GM21526 (cell line): ENCODE measurements at regions not wholly inside any gene's neighbourhood (a gene's known extent, or its start where the extent isn't known, plus 50 kb on each side); places are given as distances from the start of the nearest gene placed in this dataset.

ENCODE experiments used
- ATAC-seq: cut with Tn5 transposase; IDR thresholded peaks from one replicate; pipeline ENCODE4 v1.9.1; 2021; ENCODE audit warnings: moderate library complexity; ENCODE audit not compliant: unreplicated experiment, low FRiP score

DNA sequence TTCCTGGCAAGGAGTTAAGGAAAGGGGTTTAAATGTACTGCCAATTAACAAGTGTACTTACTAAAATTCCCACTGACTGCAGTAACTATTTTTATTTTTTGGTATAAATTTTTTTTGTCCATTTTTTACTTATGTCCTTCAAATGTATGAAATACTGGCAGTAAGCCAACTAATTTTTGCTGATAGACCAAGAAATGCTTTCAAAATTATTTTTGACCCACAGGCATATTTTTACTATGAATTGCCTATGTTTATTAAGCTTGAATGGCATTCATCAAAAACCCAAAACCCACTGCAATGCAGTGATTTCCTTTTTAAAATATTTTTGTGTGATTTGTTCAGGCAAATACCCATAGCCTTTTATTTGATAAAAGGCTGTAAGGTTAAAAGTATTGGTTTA lies 560.1 kb downstream of the UTRN start:
- ATAC-seq = no peak

GRCh38 chr6:144847916-144848315 lies 562.8 kb downstream of the UTRN start:
- ATAC-seq = no peak

DNA sequence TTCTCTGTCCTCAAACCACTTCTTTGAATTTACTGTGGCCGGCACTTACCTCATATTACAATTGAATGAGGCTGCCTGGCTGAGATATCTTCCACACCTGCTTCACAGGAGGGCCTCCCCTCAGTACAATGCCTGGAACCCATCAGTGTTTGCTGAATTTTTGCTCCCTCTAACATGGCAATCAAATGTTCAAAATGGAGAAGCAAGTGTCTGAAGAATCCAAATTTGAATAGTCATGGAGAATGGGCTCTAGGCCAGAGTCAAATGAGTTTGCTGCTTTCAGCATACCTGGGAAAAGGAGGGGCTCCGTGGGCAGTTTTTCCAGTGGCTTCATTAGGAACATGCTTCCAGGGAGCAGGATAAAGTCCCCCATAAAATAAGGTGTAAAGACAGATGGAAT lies 564.8 kb downstream of the UTRN start:
- no peak for ATAC-seq

GRCh38 chr6:144853603-144854002 lies 568.5 kb downstream of the UTRN start:
- no peak for ATAC-seq

DNA sequence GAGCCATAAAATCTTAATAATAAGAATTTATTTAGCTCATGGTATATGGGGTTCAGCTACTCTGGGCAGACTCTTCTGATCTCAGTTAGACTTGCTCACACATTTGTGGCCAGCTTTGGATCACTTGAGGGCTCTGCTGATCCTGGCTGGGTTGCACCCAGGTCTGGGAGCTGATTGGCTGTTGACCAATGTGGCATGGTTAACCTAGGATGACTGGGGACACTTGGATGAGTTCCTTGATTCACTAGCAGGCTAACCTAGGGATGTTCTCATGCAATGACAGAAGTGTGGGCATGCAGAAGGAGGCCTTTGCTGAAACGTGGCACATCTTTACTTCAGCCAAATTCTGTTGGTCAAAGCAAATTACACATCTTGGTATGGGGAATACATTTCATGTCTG lies 569.5 kb downstream of the UTRN start:
- ATAC-seq = no peak

GRCh38 chr6:144855375-144855774 lies 570.2 kb downstream of the UTRN start:
- no peak for ATAC-seq

DNA sequence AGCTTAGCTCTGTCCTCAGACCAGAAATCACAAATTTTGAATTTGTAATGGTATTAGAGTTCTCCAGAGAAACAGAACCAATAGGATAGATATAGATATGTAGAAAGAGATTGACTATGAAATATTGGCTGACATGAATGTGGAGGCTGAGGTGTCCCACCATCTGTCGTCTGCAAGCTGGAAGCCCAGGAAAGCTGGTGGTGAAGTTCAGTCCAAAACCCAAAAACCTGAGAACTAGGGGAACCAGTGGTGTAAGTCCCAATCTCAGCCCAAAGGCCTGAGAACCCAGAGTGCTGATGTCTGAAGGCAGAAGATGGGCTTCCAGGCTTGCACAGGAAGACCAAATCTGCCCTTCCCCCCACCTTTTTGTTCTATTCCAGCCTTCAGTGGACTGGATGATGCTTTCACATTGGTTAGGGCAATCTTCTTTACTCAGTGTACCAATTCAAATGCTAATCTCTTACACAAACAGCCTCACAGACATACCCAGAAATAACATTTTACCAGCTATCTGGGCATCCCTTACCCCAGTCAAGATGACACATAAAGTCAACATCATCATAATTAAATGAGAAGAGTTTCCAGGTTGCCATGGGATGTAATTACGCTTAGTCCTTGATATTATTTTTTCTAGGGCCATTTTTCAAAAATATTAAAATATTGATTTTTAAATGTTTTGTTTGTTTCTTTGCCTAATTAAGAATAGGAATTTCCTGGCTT lies 570.8 kb downstream of the UTRN start:
- ATAC-seq = no peak

DNA sequence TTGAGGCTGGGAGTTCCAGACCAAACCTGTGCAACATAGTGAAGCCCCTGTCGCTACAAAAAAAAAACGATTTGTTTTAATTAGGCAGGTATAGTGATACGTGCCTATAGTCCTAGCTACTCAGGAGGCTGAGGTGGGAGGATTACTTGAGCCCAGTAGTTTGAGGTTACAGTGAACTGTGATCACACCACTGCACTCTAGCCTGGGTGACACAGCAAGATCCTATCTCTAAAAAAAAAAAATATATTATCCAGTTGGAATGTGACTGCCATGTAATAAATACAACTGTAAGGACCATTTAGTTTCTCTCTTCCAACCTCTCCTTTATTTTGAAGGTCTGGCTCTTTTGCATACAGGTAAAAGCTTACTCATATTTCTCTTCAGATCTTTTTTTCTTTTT lies 571.5 kb downstream of the UTRN start:
- ATAC-seq = no peak

- ATAC-seq = no peak
Measured at GRCh38 chr6:144857086-144857485, 572.0 kb downstream of the UTRN start.

GRCh38 chr6:144862769-144863168 lies 577.6 kb downstream of the UTRN start:
- no peak for ATAC-seq

DNA sequence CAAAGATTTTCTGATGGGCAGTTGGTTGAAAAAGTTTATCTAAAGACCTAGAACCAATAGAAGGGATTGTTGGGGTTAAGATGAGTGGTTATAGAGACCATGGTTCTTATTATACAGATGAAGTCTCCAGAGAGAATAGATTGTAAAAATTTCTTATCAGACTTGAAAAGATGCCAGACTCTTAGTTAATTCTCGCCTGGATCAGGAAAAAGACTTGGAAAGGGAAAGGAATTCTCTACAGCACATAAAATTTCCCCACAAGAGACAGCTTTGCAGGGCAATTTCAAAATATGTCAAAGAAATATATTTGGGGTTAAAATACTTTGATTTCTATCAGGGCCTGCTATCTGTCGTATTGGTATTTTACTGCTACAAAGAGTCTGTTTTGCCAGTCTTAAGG lies 582.6 kb downstream of the UTRN start:
- no peak for ATAC-seq

DNA sequence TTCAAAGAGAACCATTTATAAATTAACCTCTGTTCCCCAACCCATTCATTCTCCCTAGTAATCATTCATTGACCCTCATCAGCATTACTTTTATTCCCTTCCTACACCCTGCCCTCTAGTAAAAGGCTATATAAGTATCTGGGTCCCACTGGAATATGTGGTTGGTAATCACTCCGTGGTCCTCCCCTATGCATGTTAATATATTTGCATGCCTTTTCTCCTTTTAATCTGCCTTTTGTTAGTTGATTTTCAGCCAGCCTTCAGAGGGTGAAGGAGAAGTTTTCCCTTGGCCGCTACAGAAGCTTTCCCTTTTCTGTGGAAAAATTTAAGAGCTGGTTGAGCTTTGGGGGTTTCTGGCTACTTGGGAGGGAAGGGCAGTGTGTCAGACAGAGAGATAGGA lies 585.6 kb downstream of the UTRN start:
- no peak for ATAC-seq

- ATAC-seq = no peak
Measured at GRCh38 chr6:144873623-144874378, 588.7 kb downstream of the UTRN start.

GRCh38 chr6:144876689-144877088 lies 591.6 kb downstream of the UTRN start:
- no peak for ATAC-seq

- no peak for ATAC-seq
Measured at GRCh38 chr6:144877118-144877517, 592.0 kb downstream of the UTRN start.

DNA sequence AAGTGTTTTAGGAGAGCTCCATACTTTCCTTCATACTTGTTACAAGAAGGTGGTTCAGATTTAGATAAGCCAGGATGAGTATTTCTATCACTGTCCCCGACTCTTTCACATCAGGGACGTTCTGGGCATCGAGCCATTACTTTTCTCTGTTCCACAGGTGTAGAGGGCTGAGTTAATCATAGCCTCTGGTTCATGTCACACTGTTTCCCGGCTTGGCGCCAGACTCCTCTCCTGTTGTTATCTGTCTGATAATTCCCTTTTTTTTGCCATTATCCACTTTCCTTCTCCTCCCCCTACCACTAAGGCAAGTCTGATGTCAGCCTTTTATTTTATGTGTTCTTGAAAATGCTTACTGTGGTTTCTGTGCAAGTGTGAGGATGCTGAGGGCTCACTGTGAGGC lies 593.4 kb downstream of the UTRN start:
- no peak for ATAC-seq

- ATAC-seq = no peak
Measured at GRCh38 chr6:144879436-144879835, 594.3 kb downstream of the UTRN start.

DNA sequence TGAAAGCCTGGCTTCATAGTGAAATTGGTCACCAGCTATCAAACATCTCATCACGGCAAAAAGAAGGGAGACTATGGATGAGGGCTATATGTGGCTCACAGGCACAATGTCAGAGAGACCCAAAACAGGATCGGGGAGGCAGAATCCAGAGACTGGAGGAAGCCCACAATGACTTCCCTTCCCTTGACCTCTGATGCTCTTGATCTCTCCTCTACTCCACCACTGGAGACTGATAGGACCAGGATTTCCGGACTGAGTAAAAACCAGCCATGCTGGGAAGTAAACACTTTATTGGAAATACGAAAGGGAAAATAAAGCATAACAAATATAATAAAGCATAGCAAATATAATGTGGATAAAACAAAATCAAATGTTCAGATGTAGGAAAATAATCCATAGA lies 597.3 kb downstream of the UTRN start:
- no peak for ATAC-seq

DNA sequence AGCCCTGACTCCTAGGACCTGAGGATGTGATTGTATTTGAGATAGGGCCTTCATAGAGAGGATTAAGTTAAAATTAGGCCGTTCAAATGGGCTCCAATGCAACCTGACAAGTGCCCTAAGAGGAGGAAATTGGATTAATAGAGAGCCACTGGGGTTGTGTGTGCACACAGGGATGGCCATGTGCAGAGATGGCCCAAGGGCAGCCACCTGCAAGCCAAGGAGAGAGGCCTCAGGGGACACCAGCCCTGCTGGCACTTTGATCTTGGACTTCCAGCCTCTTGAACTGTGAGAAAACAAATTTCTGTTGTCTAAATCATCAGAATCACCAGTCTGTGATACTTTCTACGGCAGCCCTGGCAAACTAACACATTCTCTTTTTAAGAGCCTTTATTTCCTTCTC lies 598.8 kb downstream of the UTRN start:
- ATAC-seq = no peak

DNA sequence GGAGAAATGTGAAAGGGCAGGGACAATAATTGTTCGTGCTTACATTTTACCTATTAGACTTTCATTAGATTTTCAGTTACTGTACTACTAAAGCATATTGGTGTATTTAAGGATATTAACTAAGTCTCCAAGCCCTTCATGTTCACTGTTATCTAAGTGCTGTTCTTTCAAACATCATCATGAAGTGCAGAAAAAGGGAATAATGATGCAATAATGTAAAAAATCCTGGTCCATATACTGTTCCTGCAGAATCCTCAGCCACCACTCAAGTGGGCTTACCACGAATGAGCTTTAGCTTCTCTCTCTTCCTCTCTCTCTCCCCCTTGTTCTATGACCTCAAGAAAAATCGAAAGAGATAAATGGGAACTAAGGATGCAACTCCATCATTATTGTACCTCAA lies 600.7 kb downstream of the UTRN start:
- no peak for ATAC-seq

- ATAC-seq = no peak
Measured at GRCh38 chr6:144886682-144887081, 601.5 kb downstream of the UTRN start.

GRCh38 chr6:144888621-144889020 lies 603.5 kb downstream of the UTRN start:
- ATAC-seq = no peak
